NCI-H446 treated with DMSO at 0.1 percent for 48 hours (cell line): ENCODE measurements at regions not wholly inside any gene's neighbourhood (a gene's known extent, or its start where the extent isn't known, plus 50 kb on each side); places are given as distances from the start of the nearest gene placed in this dataset.

Experiments used
- DNase-seq: peaks from one replicate; lab custom pipeline; 2025; lab: John Stamatoyannopoulos, UW

DNA sequence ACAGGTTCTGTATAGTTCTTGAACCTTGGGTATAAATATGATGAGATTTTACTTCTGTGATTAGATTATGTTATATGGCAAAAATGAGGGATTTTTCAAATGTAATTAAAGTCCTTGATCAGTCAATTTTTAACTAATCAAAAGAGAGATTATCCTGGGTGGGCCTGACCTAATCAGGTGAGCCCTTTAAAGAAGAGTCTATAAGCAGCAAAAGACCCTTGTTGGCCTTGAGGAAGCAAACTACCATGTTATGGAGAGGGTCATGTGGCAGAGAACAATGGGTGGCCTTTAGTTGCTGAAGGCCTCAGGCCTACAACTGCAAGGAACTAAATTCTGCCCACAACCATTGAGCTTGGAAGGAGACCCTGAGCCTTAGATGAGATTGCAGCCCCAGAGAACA, 102.5 kb upstream of the RIPOR2 start:
- no peak for DNase-seq

DNA sequence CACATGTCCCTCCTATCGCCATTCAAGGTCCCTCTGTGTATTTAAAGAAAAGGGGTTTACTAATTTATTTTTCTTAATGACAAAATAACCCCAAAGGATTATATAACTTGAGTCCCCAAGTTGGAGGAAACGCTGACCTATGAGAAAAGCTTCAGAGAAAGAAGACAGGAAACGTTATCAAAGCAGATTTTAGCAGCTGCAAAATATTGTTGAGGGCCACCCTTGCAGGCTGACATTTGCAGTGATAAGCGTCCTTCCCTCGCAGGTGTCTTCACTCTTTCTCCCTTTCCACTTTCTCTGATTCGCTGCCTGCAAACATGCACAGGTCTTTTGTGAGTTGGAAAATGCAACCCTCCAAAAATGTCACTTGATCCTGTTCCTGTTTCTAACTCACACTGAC, 103.2 kb upstream of the RIPOR2 start:
- DNase-seq = no peak

DNA sequence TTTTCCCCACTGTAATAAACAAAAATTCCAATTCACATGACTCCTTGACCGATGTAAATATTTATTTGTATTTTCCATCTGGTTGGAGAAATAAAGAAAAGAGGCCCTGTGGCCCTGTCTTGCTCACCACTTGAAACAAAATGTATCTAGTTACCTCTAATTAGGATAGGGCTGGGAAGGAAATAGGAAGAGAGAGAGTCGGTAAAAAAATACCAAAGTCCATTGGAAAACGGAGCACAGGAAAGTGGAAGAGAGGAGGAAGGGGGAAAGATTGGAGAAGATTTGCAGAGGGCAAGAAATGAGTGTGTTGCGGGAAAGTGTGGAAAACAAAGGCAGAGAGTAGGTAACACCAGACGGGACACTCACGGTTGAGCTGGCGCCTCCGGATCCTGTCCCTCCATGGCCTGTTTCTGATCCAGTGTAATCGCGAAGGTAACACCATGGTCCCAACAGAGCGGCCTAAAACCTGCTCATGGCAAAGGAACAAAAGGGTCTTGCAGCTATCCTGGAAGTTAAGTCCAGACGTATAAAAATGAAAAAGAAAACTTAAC, 105.8 kb upstream of the RIPOR2 start:
- no peak for DNase-seq

DNA sequence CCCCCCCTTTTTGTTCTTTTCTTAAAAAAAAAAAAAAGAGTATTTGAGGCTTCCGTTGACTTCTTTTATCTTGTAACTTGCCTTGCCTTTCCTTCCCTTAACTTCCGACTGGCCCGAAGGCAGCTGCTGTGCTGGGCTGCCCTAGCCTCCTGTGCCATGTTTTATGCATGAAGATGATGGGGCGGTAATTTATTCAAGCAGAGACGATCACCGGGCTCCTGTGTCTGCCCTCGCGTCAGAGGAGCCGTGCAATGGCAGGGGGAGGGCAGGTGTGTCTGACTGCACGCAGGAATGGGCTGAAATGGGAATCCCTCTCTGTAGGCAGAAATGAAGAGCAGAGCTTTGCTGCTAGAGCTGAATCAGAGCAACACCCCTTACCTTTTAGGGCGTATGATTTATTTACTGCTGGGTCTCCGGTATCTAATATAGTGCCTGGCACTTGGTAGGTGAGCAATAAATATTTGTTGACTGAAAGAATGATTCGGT, 106.3 kb upstream of the RIPOR2 start:
- DNase-seq = no peak

DNA sequence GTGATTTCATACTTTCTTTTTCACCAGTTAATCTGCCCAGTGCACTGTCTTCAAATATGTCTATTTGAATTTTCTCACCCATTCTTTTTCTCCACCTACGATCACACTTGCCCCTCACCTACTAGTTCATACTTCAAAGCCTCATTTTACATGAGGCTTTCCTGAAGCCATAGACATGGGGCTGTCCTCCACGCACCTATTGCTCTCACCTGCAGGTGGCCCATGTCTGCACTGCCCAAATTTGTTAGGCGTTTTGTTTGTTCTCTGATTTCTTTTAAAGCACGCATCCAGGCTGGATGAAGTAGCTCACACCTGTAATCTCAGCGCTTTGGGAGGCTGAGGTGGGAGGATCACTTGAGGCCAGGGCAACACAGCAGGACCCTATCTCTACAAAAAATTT, 106.8 kb upstream of the RIPOR2 start:
- no peak for DNase-seq

DNA sequence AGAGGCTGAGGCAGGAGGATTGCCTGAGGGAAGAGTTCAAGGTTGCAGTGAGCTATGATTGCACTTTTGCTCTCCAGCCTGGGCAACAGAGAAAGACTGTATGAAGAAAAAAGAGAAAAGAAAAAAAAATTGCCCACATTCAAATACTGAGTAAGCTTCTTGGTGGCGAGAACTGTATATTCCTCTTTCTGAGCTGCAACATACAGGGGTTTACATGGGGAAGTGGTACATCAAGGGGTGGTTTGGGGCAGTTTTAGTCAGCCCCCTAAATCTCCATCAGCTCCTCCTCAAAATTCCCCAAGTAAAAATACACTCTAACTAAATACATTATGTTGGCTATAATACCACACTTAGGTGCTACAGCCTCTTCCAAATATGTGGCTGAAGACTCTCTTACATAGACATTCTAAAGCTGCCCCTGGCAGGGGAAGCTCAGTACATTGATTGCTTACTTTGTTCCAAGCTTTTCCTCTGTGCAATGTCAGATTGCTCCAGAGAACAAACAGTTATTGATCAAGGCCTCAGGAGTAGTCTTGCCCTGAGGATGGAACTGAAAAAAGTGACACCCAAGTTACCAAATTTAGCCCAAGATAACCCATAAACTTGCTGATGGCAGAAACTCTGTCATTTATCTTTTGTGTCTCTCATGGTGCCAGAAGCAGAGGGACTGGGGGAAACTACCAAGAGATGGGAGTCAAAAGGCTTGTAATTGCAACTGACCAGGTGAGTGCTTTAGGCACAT, 107.4 kb upstream of the RIPOR2 start:
- DNase-seq = no peak

DNA sequence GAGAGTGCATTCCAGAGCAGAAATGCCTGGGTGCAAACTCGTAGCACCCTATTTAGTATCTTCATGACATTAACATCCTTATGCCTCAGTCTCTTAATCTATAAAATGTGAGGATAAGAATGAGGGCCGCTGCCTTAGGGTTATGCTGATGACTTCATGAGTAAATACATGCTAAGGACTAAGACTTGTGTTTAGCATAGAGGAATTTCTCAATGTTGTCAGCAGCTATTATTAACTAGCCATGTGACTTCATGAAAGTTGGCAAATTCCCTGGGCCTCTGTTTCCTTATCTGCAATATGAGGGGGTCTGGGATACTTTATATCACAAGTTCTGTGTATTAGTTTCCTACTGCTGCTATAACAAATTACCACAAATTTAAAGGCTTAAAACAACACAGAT, 108.1 kb upstream of the RIPOR2 start:
- no peak for DNase-seq

DNA sequence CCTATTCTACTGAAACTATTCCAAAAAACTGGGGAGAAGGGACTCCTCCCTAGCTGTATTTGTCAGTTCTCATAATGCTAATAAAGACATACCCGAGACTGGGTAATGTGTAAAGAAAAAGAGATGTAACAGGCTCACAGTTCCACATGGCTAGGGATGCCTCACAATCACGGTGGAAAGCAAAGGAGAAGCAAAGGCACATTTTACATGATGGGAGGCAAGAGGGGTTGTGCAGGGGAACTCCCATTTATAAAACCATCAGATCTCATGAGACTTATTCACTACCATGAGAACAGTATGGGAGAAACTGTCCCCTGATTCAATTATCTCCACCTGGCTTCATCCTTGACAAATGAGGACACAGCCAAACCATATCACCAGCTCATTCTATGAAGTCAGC, 111.2 kb upstream of the RIPOR2 start:
- DNase-seq = no peak

DNA sequence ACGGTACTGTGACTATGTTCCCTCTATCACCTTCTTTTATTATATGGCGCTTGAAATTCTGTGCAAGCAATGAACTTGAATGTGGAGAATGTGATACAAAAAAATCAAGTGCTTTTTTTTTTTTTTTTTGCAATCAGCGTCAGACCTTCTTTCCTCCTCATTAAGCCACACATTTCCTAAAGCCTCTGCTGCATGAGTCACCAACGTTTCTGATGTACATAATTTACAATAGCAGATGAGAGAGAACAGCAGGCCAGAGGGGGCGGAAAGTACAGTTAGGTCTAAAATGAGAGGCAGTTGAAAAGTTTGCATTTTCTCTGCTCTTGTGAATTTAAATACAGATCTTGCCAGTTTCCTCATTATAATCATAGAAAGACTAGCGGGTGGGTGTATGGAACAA, 114.6 kb upstream of the RIPOR2 start:
- no peak for DNase-seq

DNA sequence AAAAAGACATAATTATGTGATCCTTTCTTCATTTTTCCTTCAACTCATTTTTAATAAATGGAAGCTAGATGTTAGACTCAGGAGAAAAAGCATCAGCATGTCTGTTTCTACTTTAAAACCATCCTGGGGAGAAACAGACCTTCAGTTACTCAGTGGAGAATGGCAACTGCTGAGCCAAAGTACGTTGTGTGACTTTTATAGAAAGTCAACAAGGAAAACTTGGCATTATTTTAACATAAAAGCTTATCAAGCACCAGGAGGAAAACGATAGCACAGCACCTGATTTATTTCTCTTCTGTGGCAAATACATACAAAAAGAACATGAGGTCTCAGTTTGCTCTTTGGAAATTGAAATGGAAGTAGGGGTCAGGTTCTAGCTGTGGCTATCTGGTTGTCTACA, 115.3 kb upstream of the RIPOR2 start:
- DNase-seq = no peak

DNA sequence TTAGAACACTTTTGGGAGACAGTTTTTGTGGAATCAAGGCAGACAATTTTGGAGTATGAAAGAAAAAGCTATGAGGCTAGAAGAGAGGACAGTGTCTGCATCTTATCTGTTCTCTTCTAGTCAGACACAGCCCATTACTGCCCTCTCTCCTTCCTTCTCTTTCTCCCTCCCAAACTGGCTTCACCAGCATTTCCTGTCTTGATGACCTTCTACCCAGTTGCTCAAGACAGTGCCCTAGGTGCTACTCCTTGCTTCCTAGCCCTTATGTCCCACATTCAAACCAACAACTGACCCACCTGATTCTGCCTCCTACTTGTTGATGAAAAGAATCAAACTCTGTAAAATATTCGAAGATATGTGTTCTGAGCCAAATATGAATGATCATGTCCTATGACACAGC, 116.4 kb upstream of the RIPOR2 start:
- no peak for DNase-seq

DNA sequence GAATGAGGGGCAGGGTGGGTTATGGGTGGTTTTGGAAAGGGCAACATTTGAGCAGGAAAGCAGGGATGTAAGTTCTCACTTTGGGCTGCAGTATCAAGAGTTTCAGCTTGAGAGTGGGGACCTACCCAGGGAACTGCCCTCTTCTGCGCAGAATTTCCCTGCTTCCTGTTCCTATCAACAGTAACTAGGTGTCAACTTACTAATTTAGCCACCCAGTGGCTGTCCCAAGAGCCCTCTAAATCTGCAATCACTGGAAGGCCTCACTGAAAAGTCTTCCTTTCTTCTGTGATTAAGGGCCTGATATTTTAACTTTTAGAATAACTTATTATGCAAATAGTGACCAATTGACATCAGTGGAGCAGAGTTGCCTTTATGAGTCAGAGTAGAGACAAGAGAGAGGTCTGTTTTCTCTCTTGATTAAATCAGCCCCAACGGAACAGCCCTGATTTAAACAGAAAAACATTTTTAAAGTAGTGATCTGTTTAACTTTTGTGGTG, 118.2 kb upstream of the RIPOR2 start:
- no peak for DNase-seq

DNA sequence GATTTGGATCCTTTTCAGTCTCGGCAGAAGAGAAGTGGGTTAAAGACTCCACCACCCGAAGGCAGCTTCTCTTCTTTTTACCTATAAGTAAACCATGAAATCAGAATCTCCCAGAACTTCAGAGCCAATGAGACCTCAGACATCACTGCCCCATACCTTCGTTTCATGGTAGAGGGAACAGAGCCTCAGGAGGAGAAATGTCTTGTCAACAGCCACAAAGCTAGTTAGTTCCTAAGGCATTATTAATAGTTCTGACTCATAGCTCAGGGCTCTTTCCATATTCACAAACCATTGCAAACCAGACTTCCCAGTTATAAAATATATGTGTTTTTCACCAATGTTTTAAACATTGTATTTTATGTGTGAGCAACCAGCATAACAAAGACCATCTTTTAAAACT, 118.7 kb upstream of the RIPOR2 start:
- DNase-seq = no peak

DNA sequence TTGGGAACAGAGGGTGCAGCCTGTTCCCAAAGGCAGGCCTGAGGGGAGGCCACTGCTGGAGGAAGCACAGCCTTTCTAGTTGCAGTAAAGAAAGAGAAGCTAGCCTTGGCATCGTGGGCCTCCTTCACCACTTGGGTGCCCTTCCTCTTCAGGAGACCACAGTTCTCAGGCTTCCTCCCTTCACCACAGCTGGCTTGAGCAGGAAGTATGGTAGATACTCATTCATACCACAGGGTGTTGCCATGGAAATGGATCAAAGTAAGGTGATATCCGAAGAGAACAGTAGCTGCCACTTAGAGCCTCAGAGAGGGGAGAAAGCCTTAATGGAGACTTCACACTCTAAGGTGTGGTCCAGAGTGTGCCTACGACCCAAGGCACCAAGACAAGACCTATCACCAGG, 120.4 kb upstream of the RIPOR2 start:
- DNase-seq = no peak

DNA sequence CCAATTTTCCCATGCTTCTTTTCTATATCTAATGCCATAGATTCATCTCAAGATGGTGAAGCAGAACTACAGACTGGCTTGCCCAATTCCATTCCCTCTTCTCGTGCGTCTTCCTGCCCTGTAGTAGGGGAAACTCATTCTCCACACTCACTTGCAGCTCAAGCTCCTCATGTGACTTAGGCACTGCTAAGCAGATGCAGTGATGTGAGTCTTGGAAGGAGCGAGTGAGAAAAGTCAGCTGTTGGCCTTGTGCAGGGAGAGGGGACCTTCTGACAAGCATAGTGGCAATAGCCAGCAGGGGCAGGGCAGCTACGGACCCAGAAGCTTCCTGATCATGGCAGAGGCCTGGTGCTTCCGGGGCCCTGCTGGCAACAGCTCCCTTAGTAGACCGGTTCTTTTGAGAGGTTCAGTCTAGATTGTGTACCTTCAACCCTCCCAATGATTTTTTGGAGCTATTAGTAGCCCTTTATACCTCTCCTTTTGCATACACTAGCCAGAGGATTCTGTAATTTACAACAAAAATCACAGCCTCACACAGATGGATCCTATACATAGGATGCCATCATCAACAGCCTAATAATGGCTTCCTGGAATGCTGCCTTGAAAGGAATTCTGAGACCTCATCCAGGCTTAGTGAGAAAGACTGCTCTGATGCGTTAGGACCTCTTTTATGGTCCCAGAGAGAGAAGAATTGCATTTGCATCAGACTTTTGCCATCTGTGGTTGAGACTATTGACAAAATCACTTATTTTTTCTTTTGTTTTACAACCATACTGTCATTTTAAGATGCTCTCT, 121.5 kb upstream of the RIPOR2 start:
- no peak for DNase-seq

DNA sequence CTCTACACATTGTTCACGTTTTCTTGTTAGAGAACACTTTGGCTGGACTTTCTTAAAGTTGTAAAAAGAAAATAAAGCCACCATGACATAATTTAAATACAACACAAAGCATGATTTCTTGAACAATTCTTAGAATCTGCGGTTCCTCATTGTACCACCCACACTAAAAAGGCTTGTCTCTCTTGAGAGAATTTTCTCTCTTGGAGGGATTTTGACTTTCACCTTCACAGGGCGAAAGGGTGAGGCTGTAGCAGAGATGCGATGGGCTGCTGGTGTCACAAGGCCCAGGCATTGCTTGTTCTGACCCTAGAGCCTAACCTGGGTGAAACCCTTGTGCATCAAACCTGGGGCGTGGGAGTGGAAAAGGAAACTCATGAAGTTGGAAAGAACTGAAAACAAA, 122.7 kb upstream of the RIPOR2 start:
- no peak for DNase-seq

DNA sequence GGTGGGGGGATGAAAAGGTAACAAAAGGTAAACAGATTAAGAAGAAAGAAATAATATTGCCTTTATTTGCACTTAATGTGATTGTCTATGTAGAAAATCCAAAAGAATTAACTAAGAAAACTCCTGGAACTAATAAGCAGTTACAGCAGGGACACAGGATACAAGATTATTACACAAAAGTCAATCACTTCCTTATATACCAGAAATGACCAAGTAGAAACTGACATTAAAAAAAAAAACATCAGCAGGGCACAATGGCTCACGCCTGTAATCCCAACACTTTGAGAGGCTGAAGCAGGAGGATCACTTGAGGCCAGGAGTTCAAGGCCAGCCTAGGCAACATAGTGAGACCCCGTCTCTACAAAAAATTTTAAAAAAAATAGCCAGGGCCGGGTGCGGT, 123.2 kb upstream of the RIPOR2 start:
- DNase-seq = no peak

DNA sequence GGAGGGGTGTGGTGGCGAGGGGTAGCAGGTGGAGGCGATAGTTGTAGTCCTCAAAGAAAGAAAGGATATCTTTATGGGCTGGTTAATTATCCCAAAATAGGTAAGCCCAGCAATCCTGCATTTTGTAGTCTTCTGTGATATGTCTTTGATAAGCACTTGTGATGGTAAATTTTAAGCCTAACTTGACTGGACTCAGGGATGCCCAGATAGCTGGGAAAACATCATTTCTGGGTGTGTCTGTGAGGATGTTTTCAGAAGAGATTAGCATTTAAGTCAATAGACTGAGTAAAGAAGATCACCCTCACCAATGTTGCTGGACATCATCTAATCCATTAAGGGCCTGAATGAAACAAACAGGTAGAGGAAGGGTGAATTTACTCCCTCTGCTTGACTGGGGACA, 124.8 kb upstream of the RIPOR2 start:
- no peak for DNase-seq

DNA sequence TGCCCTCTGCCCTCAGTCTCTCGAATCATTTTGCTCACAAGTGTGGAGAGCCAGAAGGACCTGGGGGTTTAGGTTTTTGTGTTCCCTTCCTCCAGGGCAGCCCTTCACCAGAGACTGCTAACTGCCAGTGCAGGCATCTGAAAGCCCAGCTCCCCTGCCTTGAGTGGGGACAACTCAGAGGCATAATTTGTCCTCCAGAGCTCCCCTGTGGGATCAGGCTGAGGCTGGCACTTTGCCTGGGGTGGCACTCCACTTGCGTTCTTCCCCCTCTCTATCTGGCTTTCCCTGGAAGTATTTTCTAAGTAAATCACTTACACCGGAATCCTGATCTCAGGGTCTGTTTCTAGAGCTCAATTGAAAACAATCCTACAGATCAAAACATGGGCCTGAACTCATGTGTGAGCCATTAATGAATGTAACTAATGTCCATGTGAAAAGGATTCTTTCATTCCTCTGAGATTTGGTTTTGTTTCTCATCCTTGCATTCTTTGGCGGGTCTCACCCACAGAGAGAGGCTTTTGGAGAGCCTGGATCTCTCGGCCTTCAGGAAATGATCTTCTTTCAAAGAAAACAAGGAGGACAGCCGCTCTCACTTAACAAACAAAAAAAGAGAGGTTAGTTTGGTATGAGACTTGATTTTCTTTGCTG, 125.7 kb upstream of the RIPOR2 start:
- no peak for DNase-seq

DNA sequence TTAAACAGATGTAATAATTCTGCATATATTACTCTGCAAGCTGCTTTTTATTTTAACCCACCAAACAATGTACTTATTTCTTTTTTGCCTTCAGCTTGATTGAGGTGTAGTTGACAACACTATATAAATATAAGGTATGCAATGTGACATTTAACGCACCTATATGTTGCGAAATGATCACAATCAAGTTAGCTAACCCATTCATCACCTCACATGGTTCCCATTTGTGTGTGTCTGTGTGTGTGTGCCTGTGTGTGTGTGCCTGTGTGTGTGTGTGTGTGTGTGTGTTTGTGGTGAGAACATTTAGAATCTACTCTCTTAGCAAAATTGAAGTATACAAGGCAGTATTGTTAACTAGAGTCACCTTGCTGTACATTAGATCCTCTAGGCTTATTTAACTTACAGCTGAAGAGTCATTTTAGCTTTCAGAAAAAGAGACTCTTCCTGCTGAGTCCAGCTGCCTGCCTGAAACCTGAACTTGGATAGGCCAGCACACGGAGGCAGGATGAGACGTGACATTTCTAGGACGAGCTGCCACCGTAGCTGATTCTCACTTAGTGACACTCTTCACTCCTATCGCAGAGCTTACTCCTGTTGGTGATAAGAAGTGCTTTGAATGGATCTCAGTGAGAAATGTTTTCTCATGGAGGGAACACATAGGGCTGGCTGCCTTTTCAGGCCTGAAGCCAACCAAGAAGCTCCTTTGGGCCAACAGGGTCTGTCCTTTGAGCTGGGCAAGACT, 126.5 kb upstream of the RIPOR2 start:
- no peak for DNase-seq

DNA sequence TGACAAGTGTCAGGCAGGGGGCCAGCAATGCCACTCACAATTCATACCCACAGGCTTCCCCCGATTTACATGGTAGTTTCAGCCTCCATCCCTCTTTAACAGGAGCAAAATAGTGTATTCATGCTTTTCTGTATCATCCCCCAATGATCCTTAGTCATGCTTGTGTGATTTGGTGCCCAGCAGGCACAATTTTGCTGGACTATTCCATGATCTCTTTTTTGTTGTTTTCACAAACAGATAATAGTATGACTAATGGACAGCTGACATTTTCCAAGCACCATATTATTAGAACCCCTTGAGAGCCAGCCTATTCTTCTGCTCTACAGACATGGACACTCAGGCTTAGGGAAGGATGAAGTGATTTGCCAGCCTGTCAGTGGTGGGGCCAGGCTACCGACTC, 128.2 kb upstream of the RIPOR2 start:
- no peak for DNase-seq

DNA sequence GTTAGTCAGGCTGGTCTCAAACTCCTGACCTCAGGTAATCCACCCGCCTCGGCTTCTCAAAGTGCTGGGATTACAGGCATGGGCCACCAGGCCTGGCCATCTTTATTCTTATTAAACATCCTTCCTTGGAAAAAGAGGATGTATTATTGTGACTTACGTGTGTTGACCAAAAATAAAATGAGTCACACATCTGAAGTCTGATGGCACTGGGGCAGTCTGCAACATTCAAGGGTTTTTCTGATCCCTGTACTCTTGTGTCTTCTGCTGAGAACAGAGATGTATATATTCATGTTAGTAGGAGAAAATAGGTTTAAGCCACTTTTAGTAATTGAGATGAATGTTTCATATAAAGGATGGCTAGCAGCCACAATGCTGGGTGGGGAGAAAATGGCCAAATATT, 129.9 kb upstream of the RIPOR2 start:
- DNase-seq = no peak
